B cell (primary cell): ENCODE measurements at regions not wholly inside any gene's neighbourhood (a gene's known extent, or its start where the extent isn't known, plus 50 kb on each side); places are given as distances from the start of the nearest gene placed in this dataset.

ENCODE experiments used
- ATAC-seq: fragments of 200-7000 bp; cut with Tn5 transposase; one replicate; pipeline ENCODE4 v1.10.0; 2021; ENCODE audit warnings: low read depth, mild to moderate bottlenecking, moderate number of reproducible peaks, moderate library complexity
- CTCF ChIA-PET: fragments of 350-600 bp; sonication (Branson Sonifier 250); formaldehyde crosslinking; loops from one replicate; lab custom pipeline; 2021; ENCODE audit warnings: antibody characterized with exemption, inconsistent platforms; lab: Charles Lee
- POLR2A ChIA-PET: fragments of 350-600 bp; sonication (Branson Sonifier 250); formaldehyde crosslinking; loops from one replicate; lab custom pipeline; 2021; ENCODE audit warnings: antibody characterized with exemption; lab: Charles Lee
- DNase-seq: peaks from one replicate; pipeline ENCODE4 v3.0.0; 2013
- H2AFZ ChIP-seq: 2 replicates; pipeline ENCODE4 v1.6.1; 2012; ENCODE audit warnings: mild to moderate bottlenecking, low read depth, low read length; ENCODE audit not compliant: insufficient read depth, poor library complexity, severe bottlenecking
- H3K27ac ChIP-seq, 2 donors: 1 replicate in 1 of 2; 2 replicates in 1 of 2; pipeline ENCODE4 v1.5.1; 2012 to 2013; ENCODE audit warnings: low read length in 2 of 2, mild to moderate bottlenecking in 2 of 2, moderate library complexity in 1 of 2
- H3K27me3 ChIP-seq, 4 experiments: fragments of 200-600 bp in 1 of 4; sonication (generic) in 1 of 4; replicated peaks in 1 of 4; 1 replicate in 2 of 4; 2 replicates in 2 of 4; pipeline versions ENCODE4 v1.6.1 to v1.7.0; 2013 to 2016; ENCODE audit warnings: low read length in 3 of 4, mild to moderate bottlenecking in 2 of 4, mixed read lengths in 1 of 4, moderate library complexity in 1 of 4; ENCODE audit not compliant: insufficient read depth in 4 of 4, control insufficient read depth in 3 of 4; ENCODE audit errors: control extremely low read depth in 1 of 4
- H3K36me3 ChIP-seq, 2 experiments: replicated peaks in 1 of 2; 1 replicate in 1 of 2; 2 replicates in 1 of 2; pipeline versions ENCODE4 v1.6.1 to v1.7.1; 2013; ENCODE audit warnings: low read length in 1 of 2; ENCODE audit not compliant: insufficient read depth in 2 of 2, control insufficient read depth in 1 of 2; ENCODE audit errors: control extremely low read depth in 1 of 2, extremely low read depth in 1 of 2
- H3K4me1 ChIP-seq, 2 donors: fragments of 200-600 bp in 1 of 2; sonication (generic) in 1 of 2; 1 replicate in 1 of 2; 2 replicates in 1 of 2; pipeline versions ENCODE4 v1.5.1 to v1.6.1; 2013 to 2017; ENCODE audit warnings: low read length in 2 of 2; ENCODE audit not compliant: control insufficient read depth in 2 of 2, insufficient read depth in 2 of 2
- H3K4me2 ChIP-seq: replicated peaks from 2 replicates; pipeline ENCODE3; 2012; ENCODE audit warnings: mild to moderate bottlenecking, low read depth, low read length; ENCODE audit not compliant: poor library complexity, severe bottlenecking
- H3K4me3 ChIP-seq, 5 experiments: fragments of 200-600 bp in 1 of 5; sonication (generic) in 1 of 5; 1 replicate in 3 of 5; 2 replicates in 2 of 5; pipeline versions ENCODE4 v1.5.1 to v1.7.0; 2011 to 2016; ENCODE audit warnings: low read length in 4 of 5, mild to moderate bottlenecking in 4 of 5, low read depth in 2 of 5, control low read depth in 1 of 5, moderate library complexity in 1 of 5; ENCODE audit not compliant: insufficient read depth in 1 of 5; ENCODE audit errors: control extremely low read depth in 1 of 5, extremely low read depth in 1 of 5
- H3K79me2 ChIP-seq: fragments of 200-600 bp; sonication (generic); one replicate; pipeline ENCODE4 v1.6.0; 2016; ENCODE audit warnings: low read length; ENCODE audit not compliant: control insufficient read depth, insufficient read depth
- H3K9ac ChIP-seq: fragments of 200-600 bp; sonication (generic); 2 replicates; pipeline ENCODE4 v1.6.1; 2017; ENCODE audit warnings: mild to moderate bottlenecking, low read length, moderate library complexity
- H3K9me3 ChIP-seq, 3 donors: one replicate each; pipeline versions ENCODE4 v1.6.1 to v1.7.1; 2013; ENCODE audit warnings: low read length in 2 of 3; ENCODE audit not compliant: control insufficient read depth in 2 of 3, insufficient read depth in 1 of 3; ENCODE audit errors: control extremely low read depth in 1 of 3
- H4K20me1 ChIP-seq: 2 replicates; pipeline ENCODE4 v1.6.0; 2012; ENCODE audit warnings: mild to moderate bottlenecking, low read length; ENCODE audit not compliant: insufficient read depth, control insufficient read depth, poor library complexity, severe bottlenecking
- H3K27ac Mint-ChIP-seq: one replicate; pipeline ENCODE4 v1.8.0; 2021; ENCODE audit warnings: mixed read lengths
- H3K27me3 Mint-ChIP-seq: one replicate; pipeline ENCODE4 v1.8.0; 2021; ENCODE audit warnings: mixed read lengths
- H3K4me1 Mint-ChIP-seq: one replicate; pipeline ENCODE4 v1.8.0; 2021; ENCODE audit warnings: mixed read lengths
- H3K4me3 Mint-ChIP-seq: one replicate; pipeline ENCODE4 v1.8.0; 2021; ENCODE audit warnings: mixed read lengths
- H3K9me3 Mint-ChIP-seq: one replicate; pipeline ENCODE4 v1.8.0; 2022; ENCODE audit warnings: mixed read lengths; ENCODE audit not compliant: insufficient read depth
- EZH2 ChIP-seq: IDR thresholded peaks from 2 replicates; pipeline ENCODE4 v1.6.1; 2012; ENCODE audit warnings: borderline replicate concordance, low read depth, mild to moderate bottlenecking, moderate library complexity, low read length; ENCODE audit not compliant: insufficient read depth, poor library complexity, severe bottlenecking
- WGBS: methylation state at CpG from one replicate; pipeline ENCODE4 v1.1.5; 2013; ENCODE audit warnings: missing lambda C conversion rate; ENCODE audit not compliant: insufficient coverage; 5-methylcytosine and 5-hydroxymethylcytosine counted together
- intact Hi-C: fragments of 100-400 bp; cut with micrococcal nuclease; formaldehyde crosslinking; loops from one replicate; pipeline ENCODE4 v1.10.0; 2022
- TF ChIP-seq, protein P1 (sequence below): fragments of 200-600 bp; IDR thresholded peaks from one replicate; pipeline ENCODE4 v1.8.0; 2022; ENCODE audit warnings: antibody characterized with exemption, mild to moderate bottlenecking

DNA sequence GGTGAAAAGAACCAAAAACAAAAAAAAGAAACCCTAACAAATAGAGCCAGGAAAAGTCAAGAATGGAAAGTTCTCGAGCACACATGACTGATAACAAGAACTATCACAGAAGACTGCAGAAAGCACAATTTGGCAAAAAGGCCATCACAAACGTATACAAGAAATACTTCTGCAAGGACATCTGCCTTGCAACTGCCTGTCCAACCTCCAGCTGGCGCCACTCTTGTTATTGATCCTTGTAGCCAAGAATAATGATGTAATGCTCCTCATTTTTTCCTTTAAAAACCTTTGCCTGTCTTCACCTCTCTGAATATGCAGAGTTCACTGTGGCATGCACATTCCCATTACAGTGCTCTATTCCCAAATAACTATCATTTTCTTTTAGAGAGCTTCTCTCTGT is 87.9 kb upstream of the BMP5 start:
- Mint-ChIP-seq H3K9me3 (no peaks in the 10 kb centered on the region), H3K27me3 (no peaks in the 10 kb centered on the region), H3K4me3 (no peak overlapping the region), H3K27ac (no peak overlapping the region), H3K4me1 (no peaks in the 10 kb centered on the region)
- H3K4me1 ChIP-seq, result no peaks in the 10 kb centered on the region
- no peak overlapping the region for H3K27ac ChIP-seq
- TF ChIP-seq, protein P1, sequence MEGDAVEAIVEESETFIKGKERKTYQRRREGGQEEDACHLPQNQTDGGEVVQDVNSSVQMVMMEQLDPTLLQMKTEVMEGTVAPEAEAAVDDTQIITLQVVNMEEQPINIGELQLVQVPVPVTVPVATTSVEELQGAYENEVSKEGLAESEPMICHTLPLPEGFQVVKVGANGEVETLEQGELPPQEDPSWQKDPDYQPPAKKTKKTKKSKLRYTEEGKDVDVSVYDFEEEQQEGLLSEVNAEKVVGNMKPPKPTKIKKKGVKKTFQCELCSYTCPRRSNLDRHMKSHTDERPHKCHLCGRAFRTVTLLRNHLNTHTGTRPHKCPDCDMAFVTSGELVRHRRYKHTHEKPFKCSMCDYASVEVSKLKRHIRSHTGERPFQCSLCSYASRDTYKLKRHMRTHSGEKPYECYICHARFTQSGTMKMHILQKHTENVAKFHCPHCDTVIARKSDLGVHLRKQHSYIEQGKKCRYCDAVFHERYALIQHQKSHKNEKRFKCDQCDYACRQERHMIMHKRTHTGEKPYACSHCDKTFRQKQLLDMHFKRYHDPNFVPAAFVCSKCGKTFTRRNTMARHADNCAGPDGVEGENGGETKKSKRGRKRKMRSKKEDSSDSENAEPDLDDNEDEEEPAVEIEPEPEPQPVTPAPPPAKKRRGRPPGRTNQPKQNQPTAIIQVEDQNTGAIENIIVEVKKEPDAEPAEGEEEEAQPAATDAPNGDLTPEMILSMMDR, result no peak
- TF ChIP-seq EZH2, result no peak
- H3K9ac ChIP-seq, result no peak overlapping the region
- H3K27me3 ChIP-seq, result no peaks in the 10 kb centered on the region
- no peak overlapping the region for H2AFZ ChIP-seq
- H3K4me3 ChIP-seq, result no peak overlapping the region
- WGBS, result 90% methylated on average over 3 of the region's 3 CpGs
- ChIA-PET CTCF (interaction anchor here (0.8 kb wide), 1 partner anchor 76 kb away, joined by 7 read pairs; no protein-coding TSS in a partner anchor), POLR2A (no interaction called here)
- intact Hi-C loops, result no loop called here
- no peaks in the 10 kb centered on the region for H4K20me1 ChIP-seq
- H3K9me3 ChIP-seq, result no peaks in the 10 kb centered on the region
- no peaks in the 10 kb centered on the region for H3K36me3 ChIP-seq
- no peak overlapping the region for H3K4me2 ChIP-seq
- no peaks in the 10 kb centered on the region for H3K79me2 ChIP-seq
- ATAC-seq (no peak), DNase-seq (no peak)

DNA sequence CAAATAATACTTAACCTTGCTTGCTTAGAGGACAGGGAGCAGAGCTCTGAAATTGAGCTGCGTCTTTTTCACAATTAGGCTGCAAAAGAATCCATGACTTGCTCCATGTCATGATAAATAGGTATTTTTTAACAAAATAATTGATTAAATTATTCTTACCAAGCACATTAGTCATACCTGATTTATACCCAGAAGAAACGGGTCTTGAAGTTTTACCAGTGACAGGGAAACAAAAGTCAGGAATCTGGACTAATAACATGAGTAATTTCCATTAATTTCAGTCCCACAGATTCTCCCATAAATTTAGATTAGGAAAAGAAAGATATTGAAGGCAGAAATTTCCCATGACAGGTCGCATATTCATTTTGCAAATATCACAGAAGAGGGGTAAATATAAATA is 85.0 kb upstream of the BMP5 start:
- Histone ChIP-seq H3K9me3 (no peaks in the 10 kb centered on the region), H3K9ac (no peak overlapping the region), H3K27me3 (no peaks in the 10 kb centered on the region), H2AFZ (no peak overlapping the region), H3K27ac (no peak overlapping the region), H3K4me2 (no peak overlapping the region), H4K20me1 (no peaks in the 10 kb centered on the region), H3K4me3 (no peak overlapping the region), H3K79me2 (no peaks in the 10 kb centered on the region), H3K4me1 (no peaks in the 10 kb centered on the region), H3K36me3 (no peaks in the 10 kb centered on the region)
- POLR2A ChIA-PET, result no interaction called here
- WGBS, result no CpG with 5 or more reads among the region's 3 CpGs
- H3K4me1 Mint-ChIP-seq, result no peaks in the 10 kb centered on the region
- intact Hi-C loops, result no loop called here
- H3K9me3 Mint-ChIP-seq, result no peaks in the 10 kb centered on the region
- no peak overlapping the region for H3K27ac Mint-ChIP-seq
- no peak for ATAC-seq
- CTCF ChIA-PET, result no interaction called here
- no peak for DNase-seq
- no peaks in the 10 kb centered on the region for H3K27me3 Mint-ChIP-seq
- no peak overlapping the region for H3K4me3 Mint-ChIP-seq
- TF ChIP-seq EZH2, result no peak
- TF ChIP-seq, protein P1, result no peak
